ENCODE measurements at regions not wholly inside any gene's neighbourhood (a gene's known extent, or its start where the extent isn't known, plus 50 kb on each side); places are given as distances from the start of the nearest gene placed in this dataset.
"Not testable (repeated sequence)": the region's sequence is repeated elsewhere in the genome, so short reads cannot be mapped to it uniquely, and the experiment has no call there.

GRCh38 chr11:109714444-109714843 lies 292.5 kb downstream of the C11orf87 start:
- not testable (repeated sequence) for TF ChIP-seq EZH2 (IDR thresholded peaks at IDR 0.05; ENCODE audit: low read depth); CTCF (conservative IDR thresholded peaks at IDR 0.05)

Measured in PC-9 (cell line).